IMR-90 (cell line): ENCODE measurements at regions not wholly inside any gene's neighbourhood (a gene's known extent, or its start where the extent isn't known, plus 50 kb on each side); places are given as distances from the start of the nearest gene placed in this dataset.

Experiments used
- ATAC-seq: fragments of 200-7000 bp; cut with Tn5 transposase; 2 replicates; pipeline ENCODE4 v1.9.1; 2020; ENCODE audit warnings: low read depth, mild to moderate bottlenecking, moderate library complexity
- BruUV-seq: library from RNA; stranded (reverse); fragments of 400-500 nt; replicated peaks from 2 replicates; lab custom pipeline; 2021; lab: Mats Ljungman, UMichigan
- CTCF ChIA-PET: fragments of 300-600 bp; formaldehyde crosslinking; extraction: SDS; loops from one replicate; lab custom pipeline; 2021; ENCODE audit warnings: antibody characterized with exemption; lab: Yijun Ruan, JAX
- POLR2A ChIA-PET: fragments of 300-600 bp; sonication (Branson Sonifier 250); formaldehyde crosslinking; loops from one replicate; lab custom pipeline; 2022; ENCODE audit warnings: antibody characterized with exemption; ENCODE audit not compliant: unreplicated experiment; lab: Charles Lee
- DNase-seq: peaks from one replicate; pipeline ENCODE4 v3.0.0; 2013
- H2AFZ ChIP-seq: replicated peaks from 2 replicates; pipeline ENCODE3; 2013; ENCODE audit warnings: low read length, mild to moderate bottlenecking; ENCODE audit not compliant: poor library complexity
- H2AK5ac ChIP-seq: 2 replicates; pipeline ENCODE4 v1.6.1; 2013; ENCODE audit warnings: low read depth, low read length, inconsistent platforms
- H2AK9ac ChIP-seq: replicated peaks from 2 replicates; pipeline ENCODE3; 2013; ENCODE audit warnings: mild to moderate bottlenecking, low read depth, low read length, moderate library complexity; ENCODE audit not compliant: poor library complexity
- H2BK120ac ChIP-seq: 2 replicates; pipeline ENCODE4 v1.6.1; 2013; ENCODE audit warnings: low read depth, low read length, inconsistent platforms
- H2BK15ac ChIP-seq: 3 replicates; pipeline ENCODE4 v1.6.1; 2013; ENCODE audit warnings: low read depth, low read length, inconsistent platforms
- H2BK20ac ChIP-seq: 2 replicates; pipeline ENCODE4 v1.6.1; 2013; ENCODE audit warnings: low read depth, mild to moderate bottlenecking, inconsistent platforms, low read length, moderate library complexity
- H2BK5ac ChIP-seq: 2 replicates; pipeline ENCODE4 v1.6.1; 2013; ENCODE audit warnings: mild to moderate bottlenecking, low read depth, low read length, inconsistent platforms; ENCODE audit not compliant: poor library complexity, severe bottlenecking
- H3K14ac ChIP-seq: replicated peaks from 2 replicates; pipeline ENCODE4 v1.6.1; 2013; ENCODE audit warnings: low read depth, low read length, inconsistent platforms
- H3K18ac ChIP-seq: 2 replicates; pipeline ENCODE4 v1.6.1; 2013; ENCODE audit warnings: low read depth, low read length, control low read depth
- H3K23ac ChIP-seq: 2 replicates; pipeline ENCODE4 v1.6.1; 2013; ENCODE audit warnings: low read depth, low read length, inconsistent platforms
- H3K27ac ChIP-seq: 2 replicates; pipeline ENCODE4 v1.5.1; 2013; ENCODE audit warnings: mild to moderate bottlenecking, control low read depth, low read length; ENCODE audit not compliant: insufficient read depth
- H3K27me3 ChIP-seq: 2 replicates; pipeline ENCODE4 v1.6.1; 2013; ENCODE audit warnings: low read length; ENCODE audit not compliant: control insufficient read depth, insufficient read depth
- H3K36me3 ChIP-seq: 2 replicates; pipeline ENCODE4 v1.6.1; 2013; ENCODE audit warnings: low read length, mixed read lengths; ENCODE audit not compliant: control insufficient read depth, insufficient read depth
- H3K4ac ChIP-seq: 2 replicates; pipeline ENCODE4 v1.6.1; 2013; ENCODE audit warnings: low read depth, low read length, inconsistent platforms
- H3K4me1 ChIP-seq: 2 replicates; pipeline ENCODE4 v1.6.1; 2013; ENCODE audit warnings: low read length, mixed read lengths; ENCODE audit not compliant: control insufficient read depth, insufficient read depth
- H3K4me2 ChIP-seq: 2 replicates; pipeline ENCODE4 v1.6.1; 2013; ENCODE audit warnings: low read depth, mild to moderate bottlenecking, control low read depth, low read length, moderate library complexity
- H3K4me3 ChIP-seq: 2 replicates; pipeline ENCODE4 v1.5.1; 2013; ENCODE audit warnings: low read depth, mild to moderate bottlenecking, control low read depth, low read length, moderate library complexity; ENCODE audit not compliant: insufficient read depth
- H3K56ac ChIP-seq: 2 replicates; pipeline ENCODE4 v1.6.1; 2013; ENCODE audit warnings: low read length, inconsistent platforms; ENCODE audit not compliant: insufficient read depth; ENCODE audit errors: extremely low read depth
- H3K79me1 ChIP-seq, 2 experiments: 2 replicates each; pipeline ENCODE4 v1.6.1; 2013; ENCODE audit warnings: low read length in 2 of 2, inconsistent platforms in 1 of 2, low read depth in 1 of 2
- H3K9ac ChIP-seq: 2 replicates; pipeline ENCODE4 v1.6.1; 2013; ENCODE audit warnings: low read depth, low read length, control low read depth
- H3K9me1 ChIP-seq: 2 replicates; pipeline ENCODE4 v1.6.1; 2013; ENCODE audit warnings: low read length, inconsistent platforms; ENCODE audit not compliant: insufficient read depth
- H3K9me3 ChIP-seq: 2 replicates; pipeline ENCODE4 v1.6.1; 2013; ENCODE audit warnings: low read length; ENCODE audit not compliant: control insufficient read depth, insufficient read depth
- H4K20me1 ChIP-seq: 2 replicates; pipeline ENCODE4 v1.6.1; 2013; ENCODE audit warnings: low read length, inconsistent platforms; ENCODE audit not compliant: insufficient read depth
- H4K5ac ChIP-seq: 2 replicates; pipeline ENCODE4 v1.6.1; 2013; ENCODE audit warnings: mild to moderate bottlenecking, low read depth, low read length, control low read depth
- H4K8ac ChIP-seq, 2 experiments: 2 replicates each; pipeline ENCODE4 v1.6.1; 2013; ENCODE audit warnings: low read depth in 2 of 2, low read length in 2 of 2, control low read depth in 1 of 2, inconsistent platforms in 1 of 2
- H4K91ac ChIP-seq: 2 replicates; pipeline ENCODE4 v1.6.1; 2013; ENCODE audit warnings: low read depth, low read length, inconsistent platforms; ENCODE audit not compliant: insufficient read depth
- BHLHE40 ChIP-seq: fragments of 150-350 bp; IDR thresholded peaks from 2 replicates; pipeline ENCODE4 v1.6.1; 2016; ENCODE audit warnings: mild to moderate bottlenecking, low read depth, low read length
- CEBPB ChIP-seq: IDR thresholded peaks from 2 replicates; pipeline ENCODE4 v1.6.1; 2012; ENCODE audit warnings: low read depth, low read length, improper control_type of control experiment
- CHD1 ChIP-seq: IDR thresholded peaks from 2 replicates; pipeline ENCODE4 v1.6.1; 2012; ENCODE audit warnings: low read depth, low read length, improper control_type of control experiment
- CTCF ChIP-seq: conservative IDR thresholded peaks from 2 replicates; pipeline ENCODE4 v1.5.1; 2012; ENCODE audit warnings: mild to moderate bottlenecking, low read depth, low read length, improper control_type of control experiment
- ELK1 ChIP-seq: fragments of 150-350 bp; IDR thresholded peaks from 2 replicates; pipeline ENCODE4 v1.6.1; 2016; ENCODE audit warnings: low read depth, mild to moderate bottlenecking, low read length, moderate library complexity, borderline replicate concordance
- FOS ChIP-seq: fragments of 150-350 bp; IDR thresholded peaks from 2 replicates; pipeline ENCODE4 v1.6.1; 2016; ENCODE audit warnings: low read depth, low read length
- MAFK ChIP-seq: IDR thresholded peaks from 2 replicates; pipeline ENCODE4 v1.6.1; 2012; ENCODE audit warnings: low read depth, low read length, improper control_type of control experiment
- MAZ ChIP-seq: IDR thresholded peaks from 2 replicates; pipeline ENCODE4 v1.6.1; 2012; ENCODE audit warnings: low read depth, mild to moderate bottlenecking, low read length, improper control_type of control experiment, moderate library complexity, borderline replicate concordance
- MXI1 ChIP-seq: IDR thresholded peaks from 2 replicates; pipeline ENCODE4 v1.6.1; 2012; ENCODE audit warnings: low read depth, mild to moderate bottlenecking, low read length, moderate library complexity, borderline replicate concordance
- NFE2L2 ChIP-seq: fragments of 150-350 bp; IDR thresholded peaks from 2 replicates; pipeline ENCODE4 v1.6.1; 2016; ENCODE audit warnings: low read depth, mild to moderate bottlenecking, low read length
- POLR2A ChIP-seq: IDR thresholded peaks from 2 replicates; pipeline ENCODE4 v1.6.1; 2012; ENCODE audit warnings: mild to moderate bottlenecking, low read depth, low read length
- RAD21 ChIP-seq: IDR thresholded peaks from 2 replicates; pipeline ENCODE4 v1.6.1; 2012; ENCODE audit warnings: low read length, improper control_type of control experiment
- RCOR1 ChIP-seq: IDR thresholded peaks from 2 replicates; pipeline ENCODE4 v1.6.1; 2012; ENCODE audit warnings: mild to moderate bottlenecking, low read length, improper control_type of control experiment; ENCODE audit not compliant: insufficient replicate concordance
- RFX5 ChIP-seq: IDR thresholded peaks from 2 replicates; pipeline ENCODE4 v1.8.0; 2012; ENCODE audit warnings: low read depth, mild to moderate bottlenecking, low read length, moderate library complexity
- SMC3 ChIP-seq: fragments of 150-350 bp; IDR thresholded peaks from 2 replicates; pipeline ENCODE4 v1.6.1; 2016; ENCODE audit warnings: low read depth, mild to moderate bottlenecking, antibody characterized with exemption, low read length, moderate library complexity
- USF2 ChIP-seq: fragments of 150-350 bp; IDR thresholded peaks from 2 replicates; pipeline ENCODE4 v1.6.1; 2017; ENCODE audit warnings: mild to moderate bottlenecking, antibody characterized with exemption, low read length, low read depth
- whole genome bisulfite sequencing, 2 experiments: methylation state at CpG; one replicate each; pipeline versions ENCODE4 v1.1.5 to v1.1.7; 2013; ENCODE audit warnings: missing lambda C conversion rate in 2 of 2; ENCODE audit not compliant: insufficient read length in 1 of 2; ENCODE audit errors: extremely low coverage in 2 of 2; 5-methylcytosine and 5-hydroxymethylcytosine counted together
- dilution Hi-C: fragments of 300-500 bp; cut with HindIII; formaldehyde crosslinking; loops from one replicate; pipeline ENCODE4 v1.14.3; 2018; ENCODE audit warnings: low sequenced_read_pairs; ENCODE audit not compliant: unreplicated experiment
- in situ Hi-C: fragments of 300-500 bp; cut with MboI; formaldehyde crosslinking; loops from 3 replicates; pipeline ENCODE4 v1.14.3; 2019; ENCODE audit warnings: low sequenced_read_pairs, inconsistent platforms, mixed read lengths
- intact Hi-C: fragments of 100-400 bp; cut with micrococcal nuclease; formaldehyde crosslinking; loops from 2 replicates; pipeline ENCODE4 v1.10.0; 2022

- Histone ChIP-seq H3K4ac (no peak overlapping the region), H3K27ac (no peak overlapping the region), H4K91ac (no peak overlapping the region), H3K56ac (no peak overlapping the region), H4K20me1 (no peaks in the 10 kb centered on the region), H3K18ac (no peak overlapping the region), H3K36me3 (no peaks in the 10 kb centered on the region), H3K79me1 (no peaks in the 10 kb centered on the region), H3K14ac (no peak overlapping the region), H3K4me3 (no peak overlapping the region), H3K4me1 (no peaks in the 10 kb centered on the region), H3K9me3 (peaks cover 22% of the 10 kb centered on the region), H4K5ac (no peak overlapping the region), H3K4me2 (no peak overlapping the region), H2BK15ac (no peak overlapping the region), H4K8ac (no peak overlapping the region), H3K23ac (no peak overlapping the region), H2AK9ac (no peak overlapping the region), H3K27me3 (no peaks in the 10 kb centered on the region), H2BK5ac (no peak overlapping the region), H3K9me1 (no peaks in the 10 kb centered on the region), H2AK5ac (no peak overlapping the region), H2BK120ac (no peak overlapping the region), H2AFZ (no peak overlapping the region), H3K9ac (no peak overlapping the region), H2BK20ac (no peak overlapping the region)
- in situ Hi-C loops, result no loop called here
- WGBS, 2 experiments, result no CpG with 5 or more reads among the region's 13 CpGs
- dilution Hi-C loops, result no loop called here
- BruUV-seq, result no TSS peak
- TF ChIP-seq BHLHE40 (no peak), CTCF (no peak), SMC3 (no peak), MXI1 (no peak), MAZ (no peak), MAFK (no peak), ELK1 (no peak), RFX5 (no peak), FOS (no peak), RAD21 (no peak), CHD1 (no peak), USF2 (no peak), CEBPB (no peak), NFE2L2 (no peak), POLR2A (no peak), RCOR1 (no peak)
- intact Hi-C loops, result no loop called here
- ChIA-PET CTCF (no interaction called here), POLR2A (no interaction called here)
- ATAC-seq (no peak), DNase-seq (no peak)
These were observed 115.5 kb downstream of the MED10 start for GRCh38 chr5:6262651-6263363.
